Suprapubic skin (tissue), 2 donors: ENCODE measurements at regions not wholly inside any gene's neighbourhood (a gene's known extent, or its start where the extent isn't known, plus 50 kb on each side); places are given as distances from the start of the nearest gene placed in this dataset.

Experiments
- EP300 ChIP-seq: sonication (generic); formaldehyde crosslinking; IDR thresholded peaks from one replicate; pipeline ENCODE4 v1.6.1; 2017; ENCODE audit warnings: antibody characterized with exemption
- POLR2A ChIP-seq, 2 donors: fragments of 450-650 bp; IDR thresholded peaks; one replicate each; pipeline ENCODE4 v1.6.1; 2017; ENCODE audit warnings: antibody characterized with exemption in 2 of 2, mild to moderate bottlenecking in 2 of 2, moderate library complexity in 2 of 2

- no peak for TF ChIP-seq EP300
- no peak for TF ChIP-seq POLR2A (IDR thresholded peaks at IDR 0.05)
Measured at GRCh38 chr19:27750391-27751043, 1462.4 kb downstream of the UQCRFS1 start.
